Fibroblast of lung (primary cell): ENCODE measurements at regions not wholly inside any gene's neighbourhood (a gene's known extent, or its start where the extent isn't known, plus 50 kb on each side); places are given as distances from the start of the nearest gene placed in this dataset.

ENCODE experiments used
- CTCF ChIP-seq, 2 donors: IDR thresholded peaks in 1 of 2; conservative IDR thresholded peaks in 1 of 2; 1 replicate in 1 of 2; 2 replicates in 1 of 2; pipeline ENCODE4 v1.5.1; 2011 to 2012; ENCODE audit warnings: low read length in 2 of 2, control low read depth in 1 of 2, inconsistent platforms in 1 of 2, low read depth in 1 of 2, mild to moderate bottlenecking in 1 of 2
- EZH2 ChIP-seq: IDR thresholded peaks from 2 replicates; pipeline ENCODE4 v1.5.1; 2012; ENCODE audit warnings: low read length, control low read depth, mild to moderate bottlenecking; ENCODE audit errors: missing control alignments

- no peak for TF ChIP-seq CTCF (conservative IDR thresholded peaks at IDR 0.05 in 1 of 2, IDR thresholded peaks at IDR 0.05 in 1 of 2; ENCODE audit: low read depth in 1 of 2, low read length in 2 of 2)
- no peak for TF ChIP-seq EZH2
Measured at GRCh38 chr21:16389643-16390042, 659.9 kb downstream of the USP25 start.
